ENCODE measurements at regions not wholly inside any gene's neighbourhood (a gene's known extent, or its start where the extent isn't known, plus 50 kb on each side); places are given as distances from the start of the nearest gene placed in this dataset.

GRCh38 chr9:108786322-108786721, 69.5 kb downstream of the ACTL7B start:
- Histone ChIP-seq H3K9ac (ENCODE audit: insufficient read depth, low read depth, low read length) (no peak overlapping the region), H3K4me1 (ENCODE audit: insufficient read depth, low read length) (peaks cover 31% of the 10 kb centered on the region), H3K4me3 (replicated peaks in 1 of 3; ENCODE audit: insufficient read depth in 1 of 3, low read depth in 2 of 3, low read length in 3 of 3) (no peak overlapping the region), H2AFZ (ENCODE audit: low read length) (no peak overlapping the region), H3K9me3 (ENCODE audit: low read length) (no peaks in the 10 kb centered on the region), H3K27me3 (ENCODE audit: control insufficient read depth in 1 of 2, insufficient read depth in 2 of 2, low read length in 2 of 2) (no peaks in the 10 kb centered on the region), H3K36me3 (replicated peaks in 1 of 2; ENCODE audit: control insufficient read depth in 1 of 2, insufficient read depth in 2 of 2, low read length in 2 of 2) (no peaks in the 10 kb centered on the region), H3K79me2 (ENCODE audit: insufficient read depth, low read length) (no peaks in the 10 kb centered on the region), H4K20me1 (ENCODE audit: insufficient read depth, low read length) (no peaks in the 10 kb centered on the region), H3K27ac (ENCODE audit: extremely low read length, insufficient read depth, low read length) (no peak overlapping the region), H3K4me2 (ENCODE audit: low read depth, low read length) (no peak overlapping the region)
- DNase-seq (ENCODE audit: low spot score) (no peak), ATAC-seq (no peak), FAIRE-seq (no peak)
- no peak for TF ChIP-seq PCBP2 (optimal IDR thresholded peaks at IDR 0.05; ENCODE audit: low read depth, low read length, poor library complexity, severe bottlenecking)
- no peak for TF ChIP-seq ZBTB2 (CRISPR knock-in tag; IDR thresholded peaks at IDR 0.05; ENCODE audit: low read depth)
- TF ChIP-seq CEBPB (IDR thresholded peaks at IDR 0.05; ENCODE audit: borderline replicate concordance, low read depth, low read length) = peak; percentile 64
- no peak for TF ChIP-seq ZNF441 (CRISPR knock-in tag; IDR thresholded peaks at IDR 0.05; ENCODE audit: borderline replicate concordance)
- TF ChIP-seq ZNF557 (CRISPR knock-in tag; IDR thresholded peaks at IDR 0.05) = no peak
- no peak for TF ChIP-seq ZSCAN5A (CRISPR knock-in tag; IDR thresholded peaks at IDR 0.05; ENCODE audit: borderline replicate concordance)
- in situ Hi-C loops (cut with HindIII; ENCODE audit: extremely low pct_ligation_motif_present, low pct_unique_long_range_greater_than_20kb) = no loop called here
- WGBS (ENCODE audit: low lambda C conversion rate) = 51% methylated on average over 4 of the region's 4 CpGs
- BruUV-seq (replicated peaks) = no TSS peak
- intact Hi-C loops (cut with micrococcal nuclease; ENCODE audit: unreplicated experiment) = no loop called here
- CTCF ChIA-PET (ENCODE audit: low intra/inter-chr PET ratio, low total read pairs) = no interaction called here
- POLR2A ChIA-PET = no interaction called here

- Histone ChIP-seq H3K4me3 (replicated peaks in 1 of 3; ENCODE audit: insufficient read depth in 1 of 3, low read depth in 2 of 3, low read length in 3 of 3) (no peak overlapping the region), H3K79me2 (ENCODE audit: insufficient read depth, low read length) (no peaks in the 10 kb centered on the region), H3K27ac (ENCODE audit: extremely low read length, insufficient read depth, low read length) (no peak overlapping the region), H3K4me2 (ENCODE audit: low read depth, low read length) (no peak overlapping the region), H3K27me3 (ENCODE audit: control insufficient read depth in 1 of 2, insufficient read depth in 2 of 2, low read length in 2 of 2) (no peaks in the 10 kb centered on the region), H2AFZ (ENCODE audit: low read length) (no peak overlapping the region), H3K9me3 (ENCODE audit: low read length) (no peaks in the 10 kb centered on the region), H3K4me1 (ENCODE audit: insufficient read depth, low read length) (peaks cover 44% of the 10 kb centered on the region), H3K9ac (ENCODE audit: insufficient read depth, low read depth, low read length) (no peak overlapping the region), H4K20me1 (ENCODE audit: insufficient read depth, low read length) (no peaks in the 10 kb centered on the region), H3K36me3 (replicated peaks in 1 of 2; ENCODE audit: control insufficient read depth in 1 of 2, insufficient read depth in 2 of 2, low read length in 2 of 2) (no peaks in the 10 kb centered on the region)
- no TSS peak for BruUV-seq (replicated peaks)
- intact Hi-C loops (cut with micrococcal nuclease; ENCODE audit: unreplicated experiment) = no loop called here
- in situ Hi-C loops (cut with HindIII; ENCODE audit: extremely low pct_ligation_motif_present, low pct_unique_long_range_greater_than_20kb) = no loop called here
- DNase-seq (ENCODE audit: low spot score) (no peak), ATAC-seq (no peak), FAIRE-seq (no peak)
- CTCF ChIA-PET (ENCODE audit: low intra/inter-chr PET ratio, low total read pairs) = no interaction called here
- POLR2A ChIA-PET = no interaction called here
- TF ChIP-seq ZSCAN20 (CRISPR knock-in tag; IDR thresholded peaks at IDR 0.05; ENCODE audit: borderline replicate concordance) (no peak), ZNF7 (CRISPR knock-in tag; IDR thresholded peaks at IDR 0.05) (peak; percentile 85)
- 37% methylated on average over 3 of the region's 3 CpGs for WGBS (ENCODE audit: low lambda C conversion rate)
Measured at GRCh38 chr9:108784998-108785397, 70.8 kb downstream of the ACTL7B start.

Measured in HepG2 (cell line).